ENCODE measurements at regions not wholly inside any gene's neighbourhood (a gene's known extent, or its start where the extent isn't known, plus 50 kb on each side); places are given as distances from the start of the nearest gene placed in this dataset.

DNA sequence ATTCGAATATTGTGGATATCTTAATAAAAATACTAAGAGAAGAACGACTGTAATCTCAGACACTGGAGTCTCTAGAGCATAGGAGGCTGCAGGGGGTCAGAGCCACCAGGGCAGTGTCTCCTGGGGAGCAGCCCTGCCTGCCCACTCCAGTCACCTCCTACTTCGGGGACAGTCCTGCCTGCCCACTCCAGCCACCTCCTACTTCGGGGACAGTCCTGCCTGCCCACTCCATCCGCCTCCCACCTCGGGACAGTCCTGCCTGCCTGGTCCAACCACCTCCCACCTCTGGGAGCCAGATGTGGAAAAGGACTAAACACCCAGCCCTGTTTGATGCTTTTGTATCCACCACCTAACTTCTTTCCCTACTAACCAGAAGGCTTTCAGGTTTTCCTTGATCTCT lies 350.1 kb upstream of the SMIM21 start:
- TF ChIP-seq EP300 (IDR thresholded peaks at IDR 0.05; ENCODE audit: borderline replicate concordance), result no peak
- TF ChIP-seq, protein P1, sequence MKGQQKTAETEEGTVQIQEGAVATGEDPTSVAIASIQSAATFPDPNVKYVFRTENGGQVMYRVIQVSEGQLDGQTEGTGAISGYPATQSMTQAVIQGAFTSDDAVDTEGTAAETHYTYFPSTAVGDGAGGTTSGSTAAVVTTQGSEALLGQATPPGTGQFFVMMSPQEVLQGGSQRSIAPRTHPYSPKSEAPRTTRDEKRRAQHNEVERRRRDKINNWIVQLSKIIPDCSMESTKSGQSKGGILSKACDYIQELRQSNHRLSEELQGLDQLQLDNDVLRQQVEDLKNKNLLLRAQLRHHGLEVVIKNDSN (IDR thresholded peaks at IDR 0.05), result no peak
- TF ChIP-seq, protein P2, sequence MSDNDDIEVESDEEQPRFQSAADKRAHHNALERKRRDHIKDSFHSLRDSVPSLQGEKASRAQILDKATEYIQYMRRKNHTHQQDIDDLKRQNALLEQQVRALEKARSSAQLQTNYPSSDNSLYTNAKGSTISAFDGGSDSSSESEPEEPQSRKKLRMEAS (IDR thresholded peaks at IDR 0.05), result no peak
- no peak for TF ChIP-seq TCF12 (IDR thresholded peaks at IDR 0.05; ENCODE audit: low read depth)
- TF ChIP-seq, protein P3, sequence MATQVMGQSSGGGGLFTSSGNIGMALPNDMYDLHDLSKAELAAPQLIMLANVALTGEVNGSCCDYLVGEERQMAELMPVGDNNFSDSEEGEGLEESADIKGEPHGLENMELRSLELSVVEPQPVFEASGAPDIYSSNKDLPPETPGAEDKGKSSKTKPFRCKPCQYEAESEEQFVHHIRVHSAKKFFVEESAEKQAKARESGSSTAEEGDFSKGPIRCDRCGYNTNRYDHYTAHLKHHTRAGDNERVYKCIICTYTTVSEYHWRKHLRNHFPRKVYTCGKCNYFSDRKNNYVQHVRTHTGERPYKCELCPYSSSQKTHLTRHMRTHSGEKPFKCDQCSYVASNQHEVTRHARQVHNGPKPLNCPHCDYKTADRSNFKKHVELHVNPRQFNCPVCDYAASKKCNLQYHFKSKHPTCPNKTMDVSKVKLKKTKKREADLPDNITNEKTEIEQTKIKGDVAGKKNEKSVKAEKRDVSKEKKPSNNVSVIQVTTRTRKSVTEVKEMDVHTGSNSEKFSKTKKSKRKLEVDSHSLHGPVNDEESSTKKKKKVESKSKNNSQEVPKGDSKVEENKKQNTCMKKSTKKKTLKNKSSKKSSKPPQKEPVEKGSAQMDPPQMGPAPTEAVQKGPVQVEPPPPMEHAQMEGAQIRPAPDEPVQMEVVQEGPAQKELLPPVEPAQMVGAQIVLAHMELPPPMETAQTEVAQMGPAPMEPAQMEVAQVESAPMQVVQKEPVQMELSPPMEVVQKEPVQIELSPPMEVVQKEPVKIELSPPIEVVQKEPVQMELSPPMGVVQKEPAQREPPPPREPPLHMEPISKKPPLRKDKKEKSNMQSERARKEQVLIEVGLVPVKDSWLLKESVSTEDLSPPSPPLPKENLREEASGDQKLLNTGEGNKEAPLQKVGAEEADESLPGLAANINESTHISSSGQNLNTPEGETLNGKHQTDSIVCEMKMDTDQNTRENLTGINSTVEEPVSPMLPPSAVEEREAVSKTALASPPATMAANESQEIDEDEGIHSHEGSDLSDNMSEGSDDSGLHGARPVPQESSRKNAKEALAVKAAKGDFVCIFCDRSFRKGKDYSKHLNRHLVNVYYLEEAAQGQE (IDR thresholded peaks at IDR 0.05; ENCODE audit: low read depth), result no peak
- TF ChIP-seq RAD21 (IDR thresholded peaks at IDR 0.05; ENCODE audit: low read depth), result no peak
- TF ChIP-seq ZBTB7A (IDR thresholded peaks at IDR 0.05; ENCODE audit: low read depth), result no peak
- TF ChIP-seq EGR1 (IDR thresholded peaks at IDR 0.05), result no peak

Measured in Ishikawa (cell line).